MCF 10A (cell line): ENCODE measurements at regions not wholly inside any gene's neighbourhood (a gene's known extent, or its start where the extent isn't known, plus 50 kb on each side); places are given as distances from the start of the nearest gene placed in this dataset.

Experiments used
- BruUV-seq: library from RNA; stranded (reverse); fragments of 400-500 nt; replicated peaks from 2 replicates; lab custom pipeline; 2021; lab: Mats Ljungman, UMichigan
- CTCF ChIA-PET: fragments of 300-600 bp; sonication (Branson Sonifier 250); formaldehyde crosslinking; extraction: SDS; loops from one replicate; lab custom pipeline; 2021; ENCODE audit warnings: antibody characterized with exemption, inconsistent platforms; lab: Yijun Ruan, JAX
- POLR2A ChIA-PET: fragments of 300-600, 350-650 bp; sonication (Branson Sonifier 250); formaldehyde crosslinking; extraction: SDS; loops from one replicate; lab custom pipeline; 2020; ENCODE audit warnings: antibody characterized with exemption, inconsistent platforms; lab: Yijun Ruan, JAX
- DNase-seq: peaks from one replicate; pipeline ENCODE4 v3.0.0-alpha.2; 2018; ENCODE audit not compliant: unreplicated experiment
- H3K27ac Mint-ChIP-seq: one replicate; pipeline ENCODE4 v1.8.0; 2022; ENCODE audit warnings: mild to moderate bottlenecking, low read depth, mixed read lengths; ENCODE audit not compliant: unreplicated experiment
- H3K27me3 Mint-ChIP-seq: one replicate; pipeline ENCODE4 v1.8.0; 2022; ENCODE audit warnings: mixed read lengths; ENCODE audit not compliant: insufficient read depth, unreplicated experiment
- H3K36me3 Mint-ChIP-seq: one replicate; pipeline ENCODE4 v1.8.0; 2022; ENCODE audit warnings: mild to moderate bottlenecking, moderate library complexity, mixed read lengths; ENCODE audit not compliant: insufficient read depth, unreplicated experiment
- H3K4me1 Mint-ChIP-seq: one replicate; pipeline ENCODE4 v1.8.0; 2022; ENCODE audit warnings: mixed read lengths; ENCODE audit not compliant: insufficient read depth, unreplicated experiment
- H3K4me3 Mint-ChIP-seq: one replicate; pipeline ENCODE4 v1.8.0; 2022; ENCODE audit warnings: mild to moderate bottlenecking, moderate library complexity, mixed read lengths; ENCODE audit not compliant: unreplicated experiment
- H3K9me3 Mint-ChIP-seq: one replicate; pipeline ENCODE4 v1.8.0; 2022; ENCODE audit warnings: mixed read lengths; ENCODE audit not compliant: unreplicated experiment
- intact Hi-C: fragments of 100-400 bp; cut with micrococcal nuclease; formaldehyde crosslinking; loops from 2 replicates; pipeline ENCODE4 v1.14.1; 2022
- TF ChIP-seq, protein P1 (sequence below): fragments of 200-600 bp; IDR thresholded peaks from one replicate; pipeline ENCODE4 v1.8.0; 2022; ENCODE audit warnings: antibody characterized with exemption, mild to moderate bottlenecking; ENCODE audit not compliant: unreplicated experiment

DNA sequence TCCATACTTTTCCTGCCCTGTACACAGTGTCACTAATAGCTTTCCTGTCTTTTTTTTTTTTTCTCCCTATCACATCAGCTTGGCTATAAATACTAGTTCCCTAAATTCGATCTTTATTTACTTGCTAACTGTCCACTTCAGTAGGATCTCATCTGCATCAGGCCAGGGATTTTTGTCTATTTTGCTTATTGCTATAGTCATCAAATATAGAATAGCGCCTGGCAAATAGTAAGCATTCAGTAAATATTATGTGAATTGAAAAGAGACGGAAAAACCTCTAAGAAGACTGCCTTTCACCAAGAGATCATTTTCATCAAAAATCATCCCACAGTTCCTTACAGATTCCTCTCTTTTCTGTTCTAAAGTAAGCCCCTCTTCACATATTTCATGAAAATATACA, 429.1 kb downstream of the FLRT2 start:
- no peak for DNase-seq
- no TSS peak for BruUV-seq
- H3K27me3 Mint-ChIP-seq: no peaks in the 10 kb centered on the region
- H3K4me3 Mint-ChIP-seq: no peak overlapping the region
- CTCF ChIA-PET: no interaction called here
- H3K4me1 Mint-ChIP-seq: no peaks in the 10 kb centered on the region
- H3K27ac Mint-ChIP-seq: no peak overlapping the region
- intact Hi-C loops: no loop called here
- TF ChIP-seq, protein P1, sequence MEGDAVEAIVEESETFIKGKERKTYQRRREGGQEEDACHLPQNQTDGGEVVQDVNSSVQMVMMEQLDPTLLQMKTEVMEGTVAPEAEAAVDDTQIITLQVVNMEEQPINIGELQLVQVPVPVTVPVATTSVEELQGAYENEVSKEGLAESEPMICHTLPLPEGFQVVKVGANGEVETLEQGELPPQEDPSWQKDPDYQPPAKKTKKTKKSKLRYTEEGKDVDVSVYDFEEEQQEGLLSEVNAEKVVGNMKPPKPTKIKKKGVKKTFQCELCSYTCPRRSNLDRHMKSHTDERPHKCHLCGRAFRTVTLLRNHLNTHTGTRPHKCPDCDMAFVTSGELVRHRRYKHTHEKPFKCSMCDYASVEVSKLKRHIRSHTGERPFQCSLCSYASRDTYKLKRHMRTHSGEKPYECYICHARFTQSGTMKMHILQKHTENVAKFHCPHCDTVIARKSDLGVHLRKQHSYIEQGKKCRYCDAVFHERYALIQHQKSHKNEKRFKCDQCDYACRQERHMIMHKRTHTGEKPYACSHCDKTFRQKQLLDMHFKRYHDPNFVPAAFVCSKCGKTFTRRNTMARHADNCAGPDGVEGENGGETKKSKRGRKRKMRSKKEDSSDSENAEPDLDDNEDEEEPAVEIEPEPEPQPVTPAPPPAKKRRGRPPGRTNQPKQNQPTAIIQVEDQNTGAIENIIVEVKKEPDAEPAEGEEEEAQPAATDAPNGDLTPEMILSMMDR: no peak
- H3K9me3 Mint-ChIP-seq: no peaks in the 10 kb centered on the region
- no peaks in the 10 kb centered on the region for H3K36me3 Mint-ChIP-seq
- POLR2A ChIA-PET: interaction anchor here (0.6 to 0.7 kb wide), 2 partner anchors 450 to 816 kb away, joined by 3 read pairs; no protein-coding TSS in a partner anchor

DNA sequence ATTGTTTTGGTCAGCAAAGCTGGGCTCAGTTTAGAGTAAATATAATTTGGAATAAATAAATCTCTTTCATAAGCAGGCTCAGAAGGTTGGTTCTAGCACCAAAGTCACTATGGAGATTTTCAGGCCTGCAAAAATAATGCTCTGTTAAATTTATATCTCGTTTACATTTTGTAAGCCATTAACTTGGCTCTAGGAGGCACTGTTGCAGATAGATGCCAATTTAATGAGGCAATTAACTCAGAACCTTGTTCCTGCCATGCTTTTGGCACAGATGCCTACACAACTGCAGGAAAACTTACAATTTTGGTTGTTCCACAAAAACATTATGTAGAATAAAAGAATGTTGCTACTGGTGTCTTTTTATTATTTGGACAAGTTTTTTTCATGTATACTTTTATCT, 428.1 kb downstream of the FLRT2 start:
- Mint-ChIP-seq H3K27ac (no peak overlapping the region), H3K27me3 (no peaks in the 10 kb centered on the region), H3K9me3 (no peaks in the 10 kb centered on the region), H3K36me3 (no peaks in the 10 kb centered on the region), H3K4me3 (no peak overlapping the region), H3K4me1 (no peaks in the 10 kb centered on the region)
- BruUV-seq: no TSS peak
- DNase-seq: no peak
- CTCF ChIA-PET: no interaction called here
- POLR2A ChIA-PET: interaction anchor here (0.6 kb wide), 1 partner anchor 55 kb away, joined by 3 read pairs; no protein-coding TSS in a partner anchor
- intact Hi-C loops: no loop called here
- TF ChIP-seq, protein P1: no peak

DNA sequence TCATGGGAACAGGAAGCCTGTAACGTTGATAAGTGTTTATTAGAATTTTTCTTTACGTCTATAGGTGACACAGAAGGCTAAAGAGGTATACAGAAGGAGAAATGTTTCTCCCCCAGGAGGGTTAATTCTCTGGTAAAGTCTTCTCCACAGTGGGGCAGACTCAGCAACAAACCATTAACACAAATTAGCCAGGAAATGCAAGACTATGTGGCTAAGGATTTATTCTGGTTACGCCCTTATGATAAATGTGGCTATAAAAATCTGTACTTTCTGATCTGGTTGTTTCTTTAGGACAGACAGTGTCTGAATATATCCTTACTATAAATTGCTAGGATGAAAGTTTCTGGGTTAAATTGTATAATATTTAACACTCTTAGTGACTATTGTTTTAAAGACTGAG, 423.3 kb downstream of the FLRT2 start:
- Mint-ChIP-seq H3K4me3 (no peak overlapping the region), H3K27ac (no peak overlapping the region), H3K36me3 (no peaks in the 10 kb centered on the region), H3K4me1 (no peaks in the 10 kb centered on the region), H3K9me3 (no peaks in the 10 kb centered on the region), H3K27me3 (no peaks in the 10 kb centered on the region)
- TF ChIP-seq, protein P1: no peak
- ChIA-PET POLR2A (interaction anchor here (0.6 kb wide), 1 partner anchor 8 kb away, joined by 4 read pairs; no protein-coding TSS in a partner anchor), CTCF (interaction anchor here (0.7 kb wide), 1 partner anchor 338 kb away, joined by 4 read pairs; no protein-coding TSS in a partner anchor)
- BruUV-seq: no TSS peak
- intact Hi-C loops: no loop called here
- no peak for DNase-seq

DNA sequence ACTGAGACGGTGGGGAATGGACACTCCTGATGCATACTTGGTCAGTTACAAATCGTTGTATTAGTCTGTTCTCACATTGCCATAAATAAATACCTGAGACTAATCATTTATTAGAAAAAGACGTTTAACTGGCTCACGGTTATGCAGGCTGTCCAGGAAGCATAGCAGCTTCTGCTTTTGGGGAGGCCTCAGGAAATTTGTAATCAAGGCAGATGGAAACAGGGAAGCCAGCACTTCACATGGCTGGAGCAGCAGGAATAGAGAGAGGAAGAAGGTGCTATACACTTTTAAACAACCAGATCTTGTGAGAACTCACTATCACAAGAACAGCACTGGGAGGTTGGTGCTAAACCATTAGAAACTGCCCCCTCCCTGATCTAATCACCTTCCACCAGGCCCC, 418.2 kb downstream of the FLRT2 start:
- Mint-ChIP-seq H3K27ac (no peak overlapping the region), H3K27me3 (no peaks in the 10 kb centered on the region), H3K4me1 (no peaks in the 10 kb centered on the region), H3K9me3 (peaks cover 10% of the 10 kb centered on the region), H3K36me3 (peaks cover 7% of the 10 kb centered on the region), H3K4me3 (no peak overlapping the region)
- intact Hi-C loops: no loop called here
- ChIA-PET CTCF (no interaction called here), POLR2A (no interaction called here)
- TF ChIP-seq, protein P1: no peak
- BruUV-seq: no TSS peak
- no peak for DNase-seq
